LNCAP (cell line): ENCODE measurements at regions not wholly inside any gene's neighbourhood (a gene's known extent, or its start where the extent isn't known, plus 50 kb on each side); places are given as distances from the start of the nearest gene placed in this dataset.

Source experiments
- CTCF ChIP-seq: fragments of 450-650 bp; IDR thresholded peaks from 2 replicates; pipeline ENCODE4 v1.5.1; 2017; ENCODE audit warnings: mild to moderate bottlenecking

GRCh38 chr2:215745331-215745730, 268.0 kb downstream of the MREG start:
- no peak for TF ChIP-seq CTCF

GRCh38 chr2:215744514-215744913, 268.8 kb downstream of the MREG start:
- TF ChIP-seq CTCF, result no peak

- no peak for TF ChIP-seq CTCF
Measured at GRCh38 chr2:215743066-215743465, 270.3 kb downstream of the MREG start.

- TF ChIP-seq CTCF, result no peak
Measured at GRCh38 chr2:215742021-215742420, 271.3 kb downstream of the MREG start.

GRCh38 chr2:215740071-215740470, 273.3 kb downstream of the MREG start:
- TF ChIP-seq CTCF, result no peak

GRCh38 chr2:215738351-215738750, 275.0 kb downstream of the MREG start:
- TF ChIP-seq CTCF, result no peak

- TF ChIP-seq CTCF, result no peak
Measured at GRCh38 chr2:215737477-215737876, 275.9 kb downstream of the MREG start.

- TF ChIP-seq CTCF, result no peak
Measured at GRCh38 chr2:215736653-215737290, 276.6 kb downstream of the MREG start.
